Adrenal gland (tissue), 9 donors: ENCODE measurements at regions not wholly inside any gene's neighbourhood (a gene's known extent, or its start where the extent isn't known, plus 50 kb on each side); places are given as distances from the start of the nearest gene placed in this dataset.

Experiments used
- DNase-seq, 7 donors: peaks; one replicate each; pipeline ENCODE4 v3.0.0-alpha.2; 2019 to 2020
- H3K27ac ChIP-seq, 5 donors: fragments of 200-600 bp; sonication (generic) in 4 of 5; 1 replicate in 3 of 5; 2 replicates in 2 of 5; pipeline versions ENCODE4 v1.5.1 to v1.8.0; 2016 to 2020; ENCODE audit warnings: mild to moderate bottlenecking in 1 of 5
- H3K27me3 ChIP-seq: fragments of 200-600 bp; 2 replicates; pipeline ENCODE4 v1.8.0; 2021
- H3K36me3 ChIP-seq, 2 donors: fragments of 200-600 bp; replicated peaks in 1 of 2; 1 replicate in 1 of 2; 2 replicates in 1 of 2; pipeline versions ENCODE4 v1.5.1 to v1.8.0; 2018 to 2022
- H3K4me1 ChIP-seq, 2 donors: fragments of 200-600 bp; replicated peaks in 1 of 2; 1 replicate in 1 of 2; 2 replicates in 1 of 2; pipeline versions ENCODE4 v1.5.1 to v1.8.0; 2018 to 2021
- H3K4me3 ChIP-seq, 4 donors: fragments of 200-600 bp; sonication (generic) in 3 of 4; one replicate each; pipeline ENCODE4 v1.5.1; 2016 to 2018
- H3K9me3 ChIP-seq, 3 donors: fragments of 200-600 bp; sonication (generic) in 1 of 3; replicated peaks in 1 of 3; 1 replicate in 2 of 3; 2 replicates in 1 of 3; pipeline versions ENCODE4 v1.5.1 to v1.8.0; 2016 to 2021
- POLR2A ChIP-seq, 2 donors: fragments of 450-650 bp; IDR thresholded peaks; one replicate each; pipeline ENCODE4 v1.6.1; 2017; ENCODE audit warnings: antibody characterized with exemption in 2 of 2, mild to moderate bottlenecking in 2 of 2, moderate library complexity in 1 of 2
- WGBS, 4 donors: extraction: QIAGEN DNeasy Blood & Tissue Kit in 2 of 4; methylation state at CpG; one replicate each; pipeline versions ENCODE4 v1.1.5 to v1.1.7; 2013 to 2017; 5-methylcytosine and 5-hydroxymethylcytosine counted together
- intact Hi-C, 2 donors: fragments of 100-400 bp; cut with DNase I; formaldehyde crosslinking; loops; one replicate each; pipeline versions ENCODE4 v1.14.1 to v1.15.0; 2022 to 2023
- TF ChIP-seq, protein P1 (sequence below), 6 experiments: fragments of 450-650 bp in 4 of 6; fragments of 200-600 bp in 2 of 6; sonication (generic) in 1 of 6; IDR thresholded peaks; 1 replicate in 5 of 6; 2 replicates in 1 of 6; pipeline versions ENCODE4 v1.5.1 to v1.8.0; 2016 to 2021; ENCODE audit warnings: antibody characterized with exemption in 6 of 6, mild to moderate bottlenecking in 2 of 6, moderate library complexity in 1 of 6
- donor health status: healthy with polysubstance abuse.
- donor health status: Bipolar disorder and iron deficiency.
- donor health status: DM: yes; HTN: yes; CAD: no.
- donor health status: DM: no; HTN: no; CAD: no.
- donor health status: DM: no; HTN: no; CAD: no.

GRCh38 chr1:193365966-193366365, 179.6 kb upstream of the B3GALT2 start:
- intact Hi-C loops = no loop called here

GRCh38 chr1:193359631-193360030, 173.2 kb upstream of the B3GALT2 start:
- intact Hi-C loops = no loop called here
- TF ChIP-seq POLR2A (IDR thresholded peaks at IDR 0.05) = no peak
- TF ChIP-seq, protein P1, sequence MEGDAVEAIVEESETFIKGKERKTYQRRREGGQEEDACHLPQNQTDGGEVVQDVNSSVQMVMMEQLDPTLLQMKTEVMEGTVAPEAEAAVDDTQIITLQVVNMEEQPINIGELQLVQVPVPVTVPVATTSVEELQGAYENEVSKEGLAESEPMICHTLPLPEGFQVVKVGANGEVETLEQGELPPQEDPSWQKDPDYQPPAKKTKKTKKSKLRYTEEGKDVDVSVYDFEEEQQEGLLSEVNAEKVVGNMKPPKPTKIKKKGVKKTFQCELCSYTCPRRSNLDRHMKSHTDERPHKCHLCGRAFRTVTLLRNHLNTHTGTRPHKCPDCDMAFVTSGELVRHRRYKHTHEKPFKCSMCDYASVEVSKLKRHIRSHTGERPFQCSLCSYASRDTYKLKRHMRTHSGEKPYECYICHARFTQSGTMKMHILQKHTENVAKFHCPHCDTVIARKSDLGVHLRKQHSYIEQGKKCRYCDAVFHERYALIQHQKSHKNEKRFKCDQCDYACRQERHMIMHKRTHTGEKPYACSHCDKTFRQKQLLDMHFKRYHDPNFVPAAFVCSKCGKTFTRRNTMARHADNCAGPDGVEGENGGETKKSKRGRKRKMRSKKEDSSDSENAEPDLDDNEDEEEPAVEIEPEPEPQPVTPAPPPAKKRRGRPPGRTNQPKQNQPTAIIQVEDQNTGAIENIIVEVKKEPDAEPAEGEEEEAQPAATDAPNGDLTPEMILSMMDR (IDR thresholded peaks at IDR 0.05) = no peak
- Histone ChIP-seq H3K36me3 (no peaks in the 10 kb centered on the region), H3K4me1 (no peaks in the 10 kb centered on the region), H3K27me3 (no peaks in the 10 kb centered on the region), H3K9me3 (no peaks in the 10 kb centered on the region), H3K4me3 (no peak overlapping the region), H3K27ac (no peak overlapping the region)
- 88 to 100% (median 96%) methylated on average over 5 of the region's 5 CpGs for WGBS, 4 donors
- DNase-seq = no peak

More at GRCh38 chr1:193365966-193366365, 179.6 kb upstream of the B3GALT2 start:
- 79 to 89% (median 89%) methylated on average over 2 of the region's 2 CpGs for WGBS, 4 donors
- Histone ChIP-seq H3K36me3 (no peaks in the 10 kb centered on the region), H3K4me1 (no peaks in the 10 kb centered on the region), H3K27me3 (no peaks in the 10 kb centered on the region), H3K27ac (no peak overlapping the region), H3K4me3 (no peak overlapping the region), H3K9me3 (no peaks in the 10 kb centered on the region)
- TF ChIP-seq, protein P1 (IDR thresholded peaks at IDR 0.05) = no peak
- no peak for TF ChIP-seq POLR2A (IDR thresholded peaks at IDR 0.05)
- DNase-seq = no peak

DNA sequence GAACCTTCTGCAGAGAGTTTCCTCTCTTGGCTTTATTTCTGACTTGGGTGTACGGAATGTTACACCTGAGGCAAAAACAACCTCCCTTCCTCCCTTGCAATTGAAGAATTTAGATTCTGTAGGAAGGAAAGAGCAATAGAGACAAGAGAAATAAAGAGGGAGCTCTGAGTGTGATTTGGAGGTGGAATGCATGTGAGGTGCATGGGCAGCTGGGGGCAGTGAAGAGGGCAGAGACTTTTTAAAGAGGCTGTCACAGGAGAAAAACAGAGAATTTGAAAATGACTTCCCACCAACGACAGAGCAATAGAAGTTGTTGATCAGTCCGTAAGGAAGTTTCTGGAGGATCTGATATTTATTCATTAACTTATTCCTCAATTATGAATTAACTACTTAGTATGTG, 172.0 kb upstream of the B3GALT2 start:
- intact Hi-C loops = no loop called here
- no peaks in the 10 kb centered on the region for H3K9me3 ChIP-seq
- TF ChIP-seq POLR2A (IDR thresholded peaks at IDR 0.05) = no peak
- TF ChIP-seq, protein P1 (IDR thresholded peaks at IDR 0.05) = no peak

DNA sequence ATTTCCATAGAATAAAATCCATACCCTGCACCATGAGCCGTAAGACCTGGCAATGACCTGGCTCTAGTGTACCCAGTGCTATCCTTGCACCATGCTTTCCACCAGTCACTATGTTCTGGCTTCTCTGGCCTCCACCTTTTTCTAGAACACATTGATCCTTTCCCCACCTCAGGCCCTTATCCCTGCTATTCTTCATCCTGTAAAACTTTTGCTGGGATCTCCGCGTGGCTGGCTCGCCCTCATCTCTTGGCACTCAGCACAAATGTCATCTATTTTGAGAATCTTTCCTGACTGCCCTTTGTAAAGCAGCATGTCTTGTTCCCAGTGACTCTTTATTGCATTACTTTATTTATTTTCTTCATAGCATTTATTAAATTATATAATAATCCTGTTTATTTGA, 169.8 kb upstream of the B3GALT2 start:
- no peaks in the 10 kb centered on the region for H3K36me3 ChIP-seq
- no peak for DNase-seq
- H3K27me3 ChIP-seq = no peaks in the 10 kb centered on the region
- no peak overlapping the region for H3K4me3 ChIP-seq
- TF ChIP-seq, protein P1 (IDR thresholded peaks at IDR 0.05) = no peak
- TF ChIP-seq POLR2A (IDR thresholded peaks at IDR 0.05) = no peak
- 76 to 82% (median 80%) methylated on average over 4 of the region's 4 CpGs for WGBS, 4 donors
- H3K4me1 ChIP-seq = no peaks in the 10 kb centered on the region
- intact Hi-C loops = no loop called here
- H3K9me3 ChIP-seq = no peaks in the 10 kb centered on the region
- no peak overlapping the region for H3K27ac ChIP-seq

More for the DNA sequence above, 172.0 kb upstream of the B3GALT2 start:
- Histone ChIP-seq H3K27me3 (no peaks in the 10 kb centered on the region), H3K4me3 (no peak overlapping the region), H3K36me3 (no peaks in the 10 kb centered on the region), H3K4me1 (no peaks in the 10 kb centered on the region), H3K27ac (no peak overlapping the region)
- no peak for DNase-seq
- 68 to 79% (median 73%) methylated on average over 3 of the region's 3 CpGs for WGBS, 4 donors
